K562 (cell line): ENCODE measurements at regions not wholly inside any gene's neighbourhood (a gene's known extent, or its start where the extent isn't known, plus 50 kb on each side); places are given as distances from the start of the nearest gene placed in this dataset.

ENCODE experiments used
- ATAC-seq: fragments of 200-7000 bp; cut with Tn5 transposase; 3 replicates; pipeline ENCODE4 v1.9.1; 2020; ENCODE audit warnings: moderate library complexity
- BruUV-seq: library from RNA; stranded (reverse); fragments of 400-500 nt; replicated peaks from 2 replicates; lab custom pipeline; 2021; lab: Mats Ljungman, UMichigan
- CTCF ChIA-PET: fragments of 300-600 bp; formaldehyde crosslinking; extraction: SDS; loops from one replicate; lab custom pipeline; 2021; ENCODE audit warnings: low intra/inter-chr PET ratio; lab: Yijun Ruan, JAX
- POLR2A ChIA-PET: fragments of 300-600, 350-650 bp; sonication (Branson Sonifier 250); formaldehyde crosslinking; extraction: SDS; loops from one replicate; lab custom pipeline; 2021; ENCODE audit warnings: antibody characterized with exemption, inconsistent platforms; lab: Yijun Ruan, JAX
- DNase-seq, 4 experiments: peaks; one replicate each; pipeline versions ENCODE4 v3.0.0 to v3.0.0-alpha.2; 2011 to 2018; ENCODE audit warnings: low spot score in 3 of 4, mixed read lengths in 3 of 4; ENCODE audit errors: extremely low read depth in 1 of 4
- FAIRE-seq: peaks from 2 replicates; lab custom pipeline; 2011; peaks lifted over from hg19 to GRCh38; lab: Jason Lieb, UNC
- H2AFZ ChIP-seq: 2 replicates; pipeline ENCODE4 v1.6.0; 2011; ENCODE audit warnings: low read depth, low read length, control low read depth, inconsistent platforms
- H3K27ac ChIP-seq: fragments of 200-600 bp; 3 replicates; pipeline ENCODE4 v1.8.0; 2011; ENCODE audit warnings: low read depth, mild to moderate bottlenecking, control low read depth, inconsistent platforms, low read length, moderate library complexity, mixed read lengths; ENCODE audit errors: extremely low read depth
- H3K27me3 ChIP-seq, 2 experiments: fragments of 300-600 bp in 1 of 2; 2 replicates in 1 of 2; 3 replicates in 1 of 2; pipeline versions ENCODE4 v1.6.0 to v1.8.0; 2011; ENCODE audit warnings: inconsistent platforms in 2 of 2, low read length in 2 of 2, mild to moderate bottlenecking in 1 of 2, mixed read lengths in 1 of 2, moderate library complexity in 1 of 2; ENCODE audit not compliant: control insufficient read depth in 2 of 2, insufficient read depth in 2 of 2
- H3K36me3 ChIP-seq: fragments of 300-600 bp; 3 replicates; pipeline ENCODE4 v1.8.0; 2011; ENCODE audit warnings: mild to moderate bottlenecking, low read length, inconsistent platforms; ENCODE audit not compliant: control insufficient read depth, insufficient read depth
- H3K4me1 ChIP-seq, 2 experiments: fragments of 200-600 bp in 1 of 2; replicated peaks in 1 of 2; 2 replicates in 1 of 2; 3 replicates in 1 of 2; pipeline versions ENCODE4 v1.5.1 to v1.8.0; 2011; ENCODE audit warnings: inconsistent platforms in 2 of 2, low read length in 2 of 2, mild to moderate bottlenecking in 1 of 2, mixed read lengths in 1 of 2, moderate library complexity in 1 of 2; ENCODE audit not compliant: control insufficient read depth in 2 of 2, insufficient read depth in 2 of 2
- H3K4me2 ChIP-seq: 2 replicates; pipeline ENCODE4 v1.6.1; 2011; ENCODE audit warnings: low read length, control low read depth, inconsistent platforms, mixed read lengths; ENCODE audit not compliant: insufficient read depth
- H3K4me3 ChIP-seq: fragments of 200-600 bp; sonication (generic), shearing (Covaris generic); 2 replicates; pipeline ENCODE4 v1.5.1; 2016; ENCODE audit warnings: control low read depth, inconsistent platforms
- H3K79me2 ChIP-seq: fragments of 200-600 bp; 3 replicates; pipeline ENCODE4 v1.8.0; 2011; ENCODE audit warnings: low read length, inconsistent platforms; ENCODE audit not compliant: control insufficient read depth, insufficient read depth
- H3K9ac ChIP-seq, 2 experiments: 2 replicates each; pipeline versions ENCODE4 v1.6.0 to v1.6.1; 2011; ENCODE audit warnings: low read depth in 2 of 2, low read length in 2 of 2, control low read depth in 1 of 2, inconsistent platforms in 1 of 2, mild to moderate bottlenecking in 1 of 2, mixed read lengths in 1 of 2; ENCODE audit not compliant: insufficient read depth in 1 of 2
- H3K9me1 ChIP-seq: one replicate; pipeline ENCODE4 v1.6.0; 2011; ENCODE audit warnings: inconsistent platforms, mild to moderate bottlenecking, low read length, moderate library complexity; ENCODE audit not compliant: control insufficient read depth, insufficient read depth
- H3K9me3 ChIP-seq: replicated peaks from 2 replicates; pipeline ENCODE4 v1.5.1; 2011; ENCODE audit warnings: low read depth, low read length, inconsistent platforms; ENCODE audit not compliant: control insufficient read depth, insufficient read depth
- H4K20me1 ChIP-seq: replicated peaks from 2 replicates; pipeline ENCODE4 v1.6.1; 2011; ENCODE audit warnings: low read length, inconsistent platforms, mixed read lengths; ENCODE audit not compliant: control insufficient read depth, insufficient read depth
- LCOR ChIP-seq: sonication (generic); formaldehyde crosslinking; IDR thresholded peaks from 2 replicates; pipeline ENCODE4 v1.8.0; 2022; ENCODE audit warnings: mild to moderate bottlenecking, missing genetic modification reagents
- NBN ChIP-seq: fragments of 450-650 bp; IDR thresholded peaks from 2 replicates; pipeline ENCODE4 v1.6.1; 2016; ENCODE audit warnings: low read depth, mild to moderate bottlenecking
- NR2F6 ChIP-seq: fragments of 450-650 bp; formaldehyde crosslinking; IDR thresholded peaks from 2 replicates; pipeline ENCODE4 v1.4.0; 2020; ENCODE audit warnings: mild to moderate bottlenecking
- NRF1 ChIP-seq, 2 experiments: fragments of 450-650 bp; IDR thresholded peaks in 1 of 2; conservative IDR thresholded peaks in 1 of 2; 2 replicates each; pipeline ENCODE4 v1.6.1; 2014; ENCODE audit warnings: mild to moderate bottlenecking in 2 of 2
- PCBP1 ChIP-seq: fragments of 200-400 bp; formaldehyde crosslinking; IDR thresholded peaks from 2 replicates; pipeline ENCODE4 v1.6.1; 2018; ENCODE audit warnings: mild to moderate bottlenecking, low read depth, low read length; ENCODE audit not compliant: poor library complexity, severe bottlenecking
- PCBP2 ChIP-seq: fragments of 200-400 bp; formaldehyde crosslinking; IDR thresholded peaks from 2 replicates; pipeline ENCODE4 v1.6.1; 2018; ENCODE audit warnings: low read length, low read depth, mild to moderate bottlenecking, moderate library complexity; ENCODE audit not compliant: poor library complexity, severe bottlenecking
- POU5F1 ChIP-seq: fragments of 150-350 bp; IDR thresholded peaks from 2 replicates; pipeline ENCODE4 v1.6.1; 2014; ENCODE audit warnings: borderline replicate concordance, low read length, low read depth, mild to moderate bottlenecking; ENCODE audit not compliant: partially characterized antibody
- SMAD1 ChIP-seq: fragments of 150-350 bp; IDR thresholded peaks from 2 replicates; pipeline ENCODE4 v1.6.1; 2014; ENCODE audit warnings: low read length, low read depth; ENCODE audit not compliant: partially characterized antibody
- TAF7 ChIP-seq: fragments of 450-650 bp; IDR thresholded peaks from 2 replicates; pipeline ENCODE4 v1.6.1; 2016; ENCODE audit warnings: missing genetic modification characterization, missing compliant biosample characterization
- TCF7 ChIP-seq: sonication (generic); IDR thresholded peaks from 2 replicates; pipeline ENCODE4 v1.6.1; 2016; ENCODE audit warnings: antibody characterized with exemption, borderline replicate concordance
- TSC22D4 ChIP-seq: fragments of 450-650 bp; IDR thresholded peaks from 2 replicates; pipeline ENCODE4 v1.6.1; 2016; ENCODE audit warnings: missing genetic modification characterization, missing biosample characterization, control low read depth
- ZNF133 ChIP-seq: fragments of 250-450 bp; sonication (Bioruptor Pico); IDR thresholded peaks from 2 replicates; pipeline ENCODE4 v1.4.0; 2020; ENCODE audit warnings: mild to moderate bottlenecking
- ZNF165 ChIP-seq: fragments of 250-450 bp; sonication (Bioruptor Pico); IDR thresholded peaks from 2 replicates; pipeline ENCODE4 v1.4.0; 2020; ENCODE audit warnings: borderline replicate concordance
- ZNF507 ChIP-seq: conservative IDR thresholded peaks from 2 replicates; pipeline ENCODE4 v1.6.1; 2017; ENCODE audit warnings: missing genetic modification characterization, missing compliant biosample characterization
- ZNF785 ChIP-seq: fragments of 250-450 bp; sonication (Bioruptor Pico); IDR thresholded peaks from 2 replicates; pipeline ENCODE4 v1.4.0; 2020; ENCODE audit warnings: mild to moderate bottlenecking
- in situ Hi-C: fragments of 300-500 bp; cut with MboI; formaldehyde crosslinking; loops from 4 replicates; pipeline ENCODE4 v1.15.0; 2018; ENCODE audit warnings: inconsistent platforms, mixed read lengths
- intact Hi-C: fragments of 100-400 bp; cut with micrococcal nuclease; formaldehyde crosslinking; loops from 2 replicates; pipeline ENCODE4 v1.14.2; 2022

- in situ Hi-C loops, result no loop called here
- Histone ChIP-seq H2AFZ (no peak overlapping the region), H3K4me2 (no peak overlapping the region)
- BruUV-seq, result no TSS peak
- FAIRE-seq, result no peak
- TF ChIP-seq NBN (no peak), NR2F6 (CRISPR knock-in tag) (no peak), PCBP1 (no peak), TAF7 (tag) (no peak), LCOR (CRISPR knock-in tag) (no peak), ZNF165 (CRISPR knock-in tag) (no peak), ZNF133 (no peak), TCF7 (no peak), POU5F1 (no peak), SMAD1 (no peak), ZNF785 (CRISPR knock-in tag) (no peak), ZNF507 (tag) (no peak), PCBP2 (no peak), NRF1 (conservative IDR thresholded peaks at IDR 0.05 in 1 of 2, IDR thresholded peaks at IDR 0.05 in 1 of 2) (no peak), TSC22D4 (tag) (no peak)
- TF ChIP-seq, all 486 proteins: peak for 0
- H3K27ac ChIP-seq, result no peak overlapping the region
- H3K9me1 ChIP-seq, result no peaks in the 10 kb centered on the region
- H3K27me3 ChIP-seq, result no peaks in the 10 kb centered on the region
- ATAC-seq, result no peak
- no peaks in the 10 kb centered on the region for H3K4me1 ChIP-seq
- ChIA-PET POLR2A (no interaction called here), CTCF (no interaction called here)
- no peaks in the 10 kb centered on the region for H3K9me3 ChIP-seq
- H3K9ac ChIP-seq, result no peak overlapping the region
- DNase-seq, result no peak
- H3K4me3 ChIP-seq, result no peak overlapping the region
- H4K20me1 ChIP-seq, result no peaks in the 10 kb centered on the region
- intact Hi-C loops, result no loop called here
- H3K36me3 ChIP-seq, result no peaks in the 10 kb centered on the region
- H3K79me2 ChIP-seq, result no peaks in the 10 kb centered on the region
Measured at GRCh38 chr4:60345392-60345791, 854.7 kb upstream of the ADGRL3 start.
